K562 (cell line): ENCODE measurements at regions not wholly inside any gene's neighbourhood (a gene's known extent, or its start where the extent isn't known, plus 50 kb on each side); places are given as distances from the start of the nearest gene placed in this dataset.

Source experiments
- ATAC-seq: fragments of 200-7000 bp; cut with Tn5 transposase; 3 replicates; pipeline ENCODE4 v1.9.1; 2020; ENCODE audit warnings: moderate library complexity
- BruUV-seq: library from RNA; stranded (reverse); fragments of 400-500 nt; replicated peaks from 2 replicates; lab custom pipeline; 2021; lab: Mats Ljungman, UMichigan
- CTCF ChIA-PET: fragments of 300-600 bp; formaldehyde crosslinking; extraction: SDS; loops from one replicate; lab custom pipeline; 2021; ENCODE audit warnings: low intra/inter-chr PET ratio; lab: Yijun Ruan, JAX
- POLR2A ChIA-PET: fragments of 300-600, 350-650 bp; sonication (Branson Sonifier 250); formaldehyde crosslinking; extraction: SDS; loops from one replicate; lab custom pipeline; 2021; ENCODE audit warnings: antibody characterized with exemption, inconsistent platforms; lab: Yijun Ruan, JAX
- DNase-seq, 4 experiments: peaks; one replicate each; pipeline versions ENCODE4 v3.0.0 to v3.0.0-alpha.2; 2011 to 2018; ENCODE audit warnings: low spot score in 3 of 4, mixed read lengths in 3 of 4; ENCODE audit errors: extremely low read depth in 1 of 4
- FAIRE-seq: peaks from 2 replicates; lab custom pipeline; 2011; peaks lifted over from hg19 to GRCh38; lab: Jason Lieb, UNC
- H2AFZ ChIP-seq: 2 replicates; pipeline ENCODE4 v1.6.0; 2011; ENCODE audit warnings: low read depth, low read length, control low read depth, inconsistent platforms
- H3K27ac ChIP-seq: fragments of 200-600 bp; 3 replicates; pipeline ENCODE4 v1.8.0; 2011; ENCODE audit warnings: low read depth, mild to moderate bottlenecking, control low read depth, inconsistent platforms, low read length, moderate library complexity, mixed read lengths; ENCODE audit errors: extremely low read depth
- H3K27me3 ChIP-seq, 2 experiments: fragments of 300-600 bp in 1 of 2; 2 replicates in 1 of 2; 3 replicates in 1 of 2; pipeline versions ENCODE4 v1.6.0 to v1.8.0; 2011; ENCODE audit warnings: inconsistent platforms in 2 of 2, low read length in 2 of 2, mild to moderate bottlenecking in 1 of 2, mixed read lengths in 1 of 2, moderate library complexity in 1 of 2; ENCODE audit not compliant: control insufficient read depth in 2 of 2, insufficient read depth in 2 of 2
- H3K36me3 ChIP-seq: fragments of 300-600 bp; 3 replicates; pipeline ENCODE4 v1.8.0; 2011; ENCODE audit warnings: mild to moderate bottlenecking, low read length, inconsistent platforms; ENCODE audit not compliant: control insufficient read depth, insufficient read depth
- H3K4me1 ChIP-seq, 2 experiments: fragments of 200-600 bp in 1 of 2; replicated peaks in 1 of 2; 2 replicates in 1 of 2; 3 replicates in 1 of 2; pipeline versions ENCODE4 v1.5.1 to v1.8.0; 2011; ENCODE audit warnings: inconsistent platforms in 2 of 2, low read length in 2 of 2, mild to moderate bottlenecking in 1 of 2, mixed read lengths in 1 of 2, moderate library complexity in 1 of 2; ENCODE audit not compliant: control insufficient read depth in 2 of 2, insufficient read depth in 2 of 2
- H3K4me2 ChIP-seq: 2 replicates; pipeline ENCODE4 v1.6.1; 2011; ENCODE audit warnings: low read length, control low read depth, inconsistent platforms, mixed read lengths; ENCODE audit not compliant: insufficient read depth
- H3K4me3 ChIP-seq: fragments of 200-600 bp; sonication (generic), shearing (Covaris generic); 2 replicates; pipeline ENCODE4 v1.5.1; 2016; ENCODE audit warnings: control low read depth, inconsistent platforms
- H3K79me2 ChIP-seq: fragments of 200-600 bp; 3 replicates; pipeline ENCODE4 v1.8.0; 2011; ENCODE audit warnings: low read length, inconsistent platforms; ENCODE audit not compliant: control insufficient read depth, insufficient read depth
- H3K9ac ChIP-seq, 2 experiments: 2 replicates each; pipeline versions ENCODE4 v1.6.0 to v1.6.1; 2011; ENCODE audit warnings: low read depth in 2 of 2, low read length in 2 of 2, control low read depth in 1 of 2, inconsistent platforms in 1 of 2, mild to moderate bottlenecking in 1 of 2, mixed read lengths in 1 of 2; ENCODE audit not compliant: insufficient read depth in 1 of 2
- H3K9me1 ChIP-seq: one replicate; pipeline ENCODE4 v1.6.0; 2011; ENCODE audit warnings: inconsistent platforms, mild to moderate bottlenecking, low read length, moderate library complexity; ENCODE audit not compliant: control insufficient read depth, insufficient read depth
- H3K9me3 ChIP-seq: replicated peaks from 2 replicates; pipeline ENCODE4 v1.5.1; 2011; ENCODE audit warnings: low read depth, low read length, inconsistent platforms; ENCODE audit not compliant: control insufficient read depth, insufficient read depth
- H4K20me1 ChIP-seq: replicated peaks from 2 replicates; pipeline ENCODE4 v1.6.1; 2011; ENCODE audit warnings: low read length, inconsistent platforms, mixed read lengths; ENCODE audit not compliant: control insufficient read depth, insufficient read depth
- CBFA2T3 ChIP-seq: fragments of 450-650 bp; IDR thresholded peaks from 2 replicates; pipeline ENCODE4 v1.6.1; 2017
- CREB3 ChIP-seq: fragments of 450-650 bp; conservative IDR thresholded peaks from 2 replicates; pipeline ENCODE4 v1.6.1; 2016; ENCODE audit warnings: missing genetic modification characterization, low read depth, mild to moderate bottlenecking, missing compliant biosample characterization, moderate library complexity
- LARP7 ChIP-seq: fragments of 450-650 bp; IDR thresholded peaks from 2 replicates; pipeline ENCODE4 v1.6.1; 2016
- NUFIP1 ChIP-seq: fragments of 450-650 bp; IDR thresholded peaks from 2 replicates; pipeline ENCODE4 v1.6.1; 2018; ENCODE audit not compliant: partially characterized antibody
- SRF ChIP-seq, 2 experiments: fragments of 250-450, 450-650 bp in 1 of 2; sonication (Bioruptor Pico) in 1 of 2; sonication (generic) in 1 of 2; formaldehyde crosslinking; IDR thresholded peaks; 2 replicates each; pipeline versions ENCODE4 v1.5.0 to v1.5.1; 2020 to 2022; ENCODE audit warnings: mild to moderate bottlenecking in 1 of 2, missing genetic modification reagents in 1 of 2
- SRSF3 ChIP-seq: fragments of 200-400 bp; formaldehyde crosslinking; IDR thresholded peaks from 2 replicates; pipeline ENCODE4 v1.6.1; 2016; ENCODE audit warnings: mild to moderate bottlenecking, low read length, moderate library complexity; ENCODE audit not compliant: insufficient read depth
- TAF15 ChIP-seq: fragments of 200-400 bp; formaldehyde crosslinking; IDR thresholded peaks from 2 replicates; pipeline ENCODE4 v1.6.1; 2017; ENCODE audit warnings: mild to moderate bottlenecking, low read depth, low read length, moderate library complexity
- WHSC1 ChIP-seq: IDR thresholded peaks from one replicate; pipeline ENCODE4 v1.6.1; 2012; ENCODE audit warnings: low read length, control low read depth, inconsistent platforms
- ZNF224 ChIP-seq: sonication (generic); formaldehyde crosslinking; IDR thresholded peaks from 2 replicates; pipeline ENCODE4 v1.8.0; 2022; ENCODE audit warnings: mild to moderate bottlenecking, missing genetic modification reagents
- ZNF668 ChIP-seq: fragments of 250-450 bp; sonication (Bioruptor Pico); IDR thresholded peaks from 2 replicates; pipeline ENCODE4 v1.8.0; 2022; ENCODE audit warnings: mild to moderate bottlenecking, inconsistent platforms
- WGBS: fragments of 100-300 bp; shearing (Covaris generic); methylation state at CpG from one replicate; pipeline ENCODE4 v1.1.6; 2016; ENCODE audit warnings: low coverage, mixed read lengths; ENCODE audit not compliant: insufficient coverage; ENCODE audit errors: missing lambda C conversion rate; 5-methylcytosine and 5-hydroxymethylcytosine counted together
- in situ Hi-C: fragments of 300-500 bp; cut with MboI; formaldehyde crosslinking; loops from 4 replicates; pipeline ENCODE4 v1.15.0; 2018; ENCODE audit warnings: inconsistent platforms, mixed read lengths
- intact Hi-C: fragments of 100-400 bp; cut with micrococcal nuclease; formaldehyde crosslinking; loops from 2 replicates; pipeline ENCODE4 v1.14.2; 2022
- TF ChIP-seq, protein P1 (sequence below): fragments of 450-650 bp; IDR thresholded peaks from one replicate; pipeline ENCODE4 v1.6.1; 2018; ENCODE audit warnings: mild to moderate bottlenecking, moderate library complexity; ENCODE audit not compliant: partially characterized antibody

GRCh38 chr2:116416731-116417377 is 1397.6 kb upstream of the DDX18 start:
- Histone ChIP-seq H3K9ac (no peak overlapping the region), H3K4me3 (no peak overlapping the region), H3K9me1 (no peaks in the 10 kb centered on the region), H3K27me3 (no peaks in the 10 kb centered on the region), H4K20me1 (no peaks in the 10 kb centered on the region), H3K4me2 (no peak overlapping the region), H3K9me3 (no peaks in the 10 kb centered on the region), H3K4me1 (no peaks in the 10 kb centered on the region), H3K27ac (no peak overlapping the region), H2AFZ (no peak overlapping the region), H3K79me2 (no peaks in the 10 kb centered on the region), H3K36me3 (no peaks in the 10 kb centered on the region)
- WGBS = 0% methylated on average over 3 of the region's 3 CpGs
- TF ChIP-seq SRSF3 = no peak
- no peak for TF ChIP-seq LARP7
- no peak for TF ChIP-seq TAF15
- TF ChIP-seq NUFIP1 = no peak
- TF ChIP-seq ZNF668 (CRISPR knock-in tag) = no peak
- TF ChIP-seq ZNF224 (CRISPR knock-in tag) = no peak
- no peak for TF ChIP-seq CBFA2T3
- TF ChIP-seq SRF (CRISPR knock-in tag; IDR thresholded peaks at IDR 0.05) = no peak
- TF ChIP-seq, protein P1, sequence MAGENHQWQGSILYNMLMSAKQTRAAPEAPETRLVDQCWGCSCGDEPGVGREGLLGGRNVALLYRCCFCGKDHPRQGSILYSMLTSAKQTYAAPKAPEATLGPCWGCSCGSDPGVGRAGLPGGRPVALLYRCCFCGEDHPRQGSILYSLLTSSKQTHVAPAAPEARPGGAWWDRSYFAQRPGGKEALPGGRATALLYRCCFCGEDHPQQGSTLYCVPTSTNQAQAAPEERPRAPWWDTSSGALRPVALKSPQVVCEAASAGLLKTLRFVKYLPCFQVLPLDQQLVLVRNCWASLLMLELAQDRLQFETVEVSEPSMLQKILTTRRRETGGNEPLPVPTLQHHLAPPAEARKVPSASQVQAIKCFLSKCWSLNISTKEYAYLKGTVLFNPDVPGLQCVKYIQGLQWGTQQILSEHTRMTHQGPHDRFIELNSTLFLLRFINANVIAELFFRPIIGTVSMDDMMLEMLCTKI = no peak
- no peak for TF ChIP-seq WHSC1
- no peak for TF ChIP-seq CREB3 (tag)
- DNase-seq (no peak), ATAC-seq (no peak), FAIRE-seq (no peak)
- ChIA-PET CTCF (no interaction called here), POLR2A (no interaction called here)
- no TSS peak for BruUV-seq
- intact Hi-C loops = no loop called here
- in situ Hi-C loops = no loop called here
